Peyer's patch (tissue), 4 donors: ENCODE measurements at regions not wholly inside any gene's neighbourhood (a gene's known extent, or its start where the extent isn't known, plus 50 kb on each side); places are given as distances from the start of the nearest gene placed in this dataset.

ENCODE experiments used
- POLR2A ChIP-seq, 2 donors: fragments of 450-650 bp; IDR thresholded peaks; one replicate each; pipeline ENCODE4 v1.5.1; 2017; ENCODE audit warnings: antibody characterized with exemption in 2 of 2, mild to moderate bottlenecking in 2 of 2, moderate library complexity in 2 of 2
- TF ChIP-seq, protein P1 (sequence below), 6 experiments: fragments of 450-650 bp in 4 of 6; fragments of 200-600 bp in 2 of 6; sonication (generic) in 1 of 6; IDR thresholded peaks; one replicate each; pipeline ENCODE4 v1.5.1; 2017 to 2019; ENCODE audit warnings: antibody characterized with exemption in 6 of 6, mild to moderate bottlenecking in 3 of 6, moderate library complexity in 1 of 6

- TF ChIP-seq, protein P1, sequence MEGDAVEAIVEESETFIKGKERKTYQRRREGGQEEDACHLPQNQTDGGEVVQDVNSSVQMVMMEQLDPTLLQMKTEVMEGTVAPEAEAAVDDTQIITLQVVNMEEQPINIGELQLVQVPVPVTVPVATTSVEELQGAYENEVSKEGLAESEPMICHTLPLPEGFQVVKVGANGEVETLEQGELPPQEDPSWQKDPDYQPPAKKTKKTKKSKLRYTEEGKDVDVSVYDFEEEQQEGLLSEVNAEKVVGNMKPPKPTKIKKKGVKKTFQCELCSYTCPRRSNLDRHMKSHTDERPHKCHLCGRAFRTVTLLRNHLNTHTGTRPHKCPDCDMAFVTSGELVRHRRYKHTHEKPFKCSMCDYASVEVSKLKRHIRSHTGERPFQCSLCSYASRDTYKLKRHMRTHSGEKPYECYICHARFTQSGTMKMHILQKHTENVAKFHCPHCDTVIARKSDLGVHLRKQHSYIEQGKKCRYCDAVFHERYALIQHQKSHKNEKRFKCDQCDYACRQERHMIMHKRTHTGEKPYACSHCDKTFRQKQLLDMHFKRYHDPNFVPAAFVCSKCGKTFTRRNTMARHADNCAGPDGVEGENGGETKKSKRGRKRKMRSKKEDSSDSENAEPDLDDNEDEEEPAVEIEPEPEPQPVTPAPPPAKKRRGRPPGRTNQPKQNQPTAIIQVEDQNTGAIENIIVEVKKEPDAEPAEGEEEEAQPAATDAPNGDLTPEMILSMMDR (IDR thresholded peaks at IDR 0.05) = no peak
- TF ChIP-seq POLR2A (IDR thresholded peaks at IDR 0.05) = no peak
These were observed 664.1 kb downstream of the EFNB2 start for GRCh38 chr13:105871326-105871725.
